ENCODE measurements at regions not wholly inside any gene's neighbourhood (a gene's known extent, or its start where the extent isn't known, plus 50 kb on each side); places are given as distances from the start of the nearest gene placed in this dataset.

DNA sequence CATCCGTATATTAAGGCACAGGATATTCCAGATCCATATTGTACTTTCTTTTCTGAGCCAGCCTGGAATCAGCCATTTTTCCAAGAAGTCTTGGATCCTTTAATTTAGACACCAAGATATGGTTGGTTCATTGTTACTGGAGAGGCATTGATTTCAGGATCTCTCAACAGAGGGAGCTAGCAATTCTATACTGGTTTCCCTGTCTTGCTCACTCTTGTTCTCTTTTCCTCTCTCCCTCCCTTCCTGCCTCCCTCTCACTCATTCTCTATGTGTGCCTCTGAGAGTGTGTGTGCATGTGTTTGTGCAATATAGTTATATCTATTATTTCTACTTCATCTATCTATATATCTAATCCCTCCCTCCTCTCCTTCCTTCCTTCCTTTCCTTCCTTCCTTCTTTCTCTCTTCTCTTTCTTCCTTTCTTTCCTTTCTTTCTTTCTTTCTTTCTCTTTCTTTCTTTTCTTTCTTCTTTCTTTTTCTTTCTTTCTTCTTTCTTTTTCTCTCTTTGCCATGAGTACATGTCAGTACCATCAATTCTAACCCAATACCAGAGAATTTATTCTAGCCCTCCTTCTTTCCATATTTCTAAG is 299.1 kb downstream of the EPHA7 start:
- TF ChIP-seq, protein P1, sequence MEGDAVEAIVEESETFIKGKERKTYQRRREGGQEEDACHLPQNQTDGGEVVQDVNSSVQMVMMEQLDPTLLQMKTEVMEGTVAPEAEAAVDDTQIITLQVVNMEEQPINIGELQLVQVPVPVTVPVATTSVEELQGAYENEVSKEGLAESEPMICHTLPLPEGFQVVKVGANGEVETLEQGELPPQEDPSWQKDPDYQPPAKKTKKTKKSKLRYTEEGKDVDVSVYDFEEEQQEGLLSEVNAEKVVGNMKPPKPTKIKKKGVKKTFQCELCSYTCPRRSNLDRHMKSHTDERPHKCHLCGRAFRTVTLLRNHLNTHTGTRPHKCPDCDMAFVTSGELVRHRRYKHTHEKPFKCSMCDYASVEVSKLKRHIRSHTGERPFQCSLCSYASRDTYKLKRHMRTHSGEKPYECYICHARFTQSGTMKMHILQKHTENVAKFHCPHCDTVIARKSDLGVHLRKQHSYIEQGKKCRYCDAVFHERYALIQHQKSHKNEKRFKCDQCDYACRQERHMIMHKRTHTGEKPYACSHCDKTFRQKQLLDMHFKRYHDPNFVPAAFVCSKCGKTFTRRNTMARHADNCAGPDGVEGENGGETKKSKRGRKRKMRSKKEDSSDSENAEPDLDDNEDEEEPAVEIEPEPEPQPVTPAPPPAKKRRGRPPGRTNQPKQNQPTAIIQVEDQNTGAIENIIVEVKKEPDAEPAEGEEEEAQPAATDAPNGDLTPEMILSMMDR (IDR thresholded peaks at IDR 0.05; ENCODE audit: poor library complexity): no peak
- TF ChIP-seq EZH2 (IDR thresholded peaks at IDR 0.05; ENCODE audit: borderline replicate concordance) (no peak), EZH2phosphoT487 (IDR thresholded peaks at IDR 0.05; ENCODE audit: low read depth, severe bottlenecking, unreplicated experiment) (no peak)

Measured in hepatocyte (in vitro differentiated cells).